Spinal cord (tissue), 9 donors: ENCODE measurements at regions not wholly inside any gene's neighbourhood (a gene's known extent, or its start where the extent isn't known, plus 50 kb on each side); places are given as distances from the start of the nearest gene placed in this dataset.
"Not testable (repeated sequence)": the region's sequence is repeated elsewhere in the genome, so short reads cannot be mapped to it uniquely, and the experiment has no call there.

ENCODE experiments used
- DNase-seq, 6 donors: peaks; one replicate each; pipeline versions ENCODE4 v3.0.0 to v3.0.0-alpha.2; 2013 to 2015; ENCODE audit warnings: low spot score in 6 of 6, low read depth in 4 of 6
- H3K27ac ChIP-seq: one replicate; pipeline ENCODE4 v1.5.1; 2013; ENCODE audit warnings: low read depth, low read length, control low read depth
- H3K27me3 ChIP-seq: one replicate; pipeline ENCODE4 v1.6.1; 2013; ENCODE audit warnings: low read length; ENCODE audit not compliant: control insufficient read depth, insufficient read depth
- H3K36me3 ChIP-seq: one replicate; pipeline ENCODE4 v1.6.1; 2013; ENCODE audit warnings: low read length; ENCODE audit not compliant: control insufficient read depth, insufficient read depth
- H3K4me1 ChIP-seq: one replicate; pipeline ENCODE4 v1.6.1; 2013; ENCODE audit warnings: low read length; ENCODE audit not compliant: control insufficient read depth, insufficient read depth
- H3K4me3 ChIP-seq: one replicate; pipeline ENCODE4 v1.5.1; 2013; ENCODE audit warnings: low read depth, low read length, control low read depth
- H3K9me3 ChIP-seq: one replicate; pipeline ENCODE4 v1.6.1; 2013; ENCODE audit warnings: low read length; ENCODE audit not compliant: control insufficient read depth, insufficient read depth
- WGBS: methylation state at CpG from one replicate; pipeline ENCODE4 v1.1.5; 2013; ENCODE audit warnings: missing lambda C conversion rate; ENCODE audit not compliant: insufficient coverage; 5-methylcytosine and 5-hydroxymethylcytosine counted together
- donor health status: healthy.

- Histone ChIP-seq H3K4me1 (no peaks in the 10 kb centered on the region), H3K9me3 (no peaks in the 10 kb centered on the region), H3K27ac (no peak overlapping the region), H3K36me3 (no peaks in the 10 kb centered on the region), H3K4me3 (no peak overlapping the region), H3K27me3 (no peaks in the 10 kb centered on the region)
- peak in 2 of 6 donors; percentile 25 to 80 for DNase-seq
- WGBS, result 100% methylated on average over 1 of the region's 2 CpGs
Measured at GRCh38 chr14:25477316-25478098, 427.6 kb upstream of the STXBP6 start.

GRCh38 chr14:25472700-25473099, 422.8 kb upstream of the STXBP6 start:
- no CpG with 5 or more reads among the region's 1 CpG for WGBS

GRCh38 chr14:25464772-25465171, 414.8 kb upstream of the STXBP6 start:
- Histone ChIP-seq H3K36me3 (no peaks in the 10 kb centered on the region), H3K9me3 (no peaks in the 10 kb centered on the region), H3K27ac (no peak overlapping the region), H3K4me1 (no peaks in the 10 kb centered on the region), H3K4me3 (no peak overlapping the region), H3K27me3 (no peaks in the 10 kb centered on the region)
- DNase-seq, result no peak

More at GRCh38 chr14:25472700-25473099, 422.8 kb upstream of the STXBP6 start:
- Histone ChIP-seq H3K27ac (no peak overlapping the region), H3K9me3 (no peaks in the 10 kb centered on the region), H3K4me3 (no peak overlapping the region), H3K27me3 (no peaks in the 10 kb centered on the region), H3K4me1 (no peaks in the 10 kb centered on the region), H3K36me3 (no peaks in the 10 kb centered on the region)
- DNase-seq, result no peak

- no peak overlapping the region for H3K27ac ChIP-seq
- H3K4me3 ChIP-seq, result no peak overlapping the region
- DNase-seq, result no peak
- no peaks in the 10 kb centered on the region for H3K9me3 ChIP-seq
- no peaks in the 10 kb centered on the region for H3K4me1 ChIP-seq
- H3K36me3 ChIP-seq, result no peaks in the 10 kb centered on the region
- no peaks in the 10 kb centered on the region for H3K27me3 ChIP-seq
Measured at GRCh38 chr14:25464078-25464477, 414.1 kb upstream of the STXBP6 start.

- no peak overlapping the region for H3K27ac ChIP-seq
- 60% methylated on average over 1 of the region's 1 CpG for WGBS
Measured at GRCh38 chr14:25463480-25463879, 413.5 kb upstream of the STXBP6 start.

GRCh38 chr14:25461780-25462179, 411.8 kb upstream of the STXBP6 start:
- DNase-seq, result no peak
- WGBS, result 100% methylated on average over 1 of the region's 5 CpGs
- Histone ChIP-seq H3K4me1 (no peaks in the 10 kb centered on the region), H3K36me3 (no peaks in the 10 kb centered on the region), H3K27ac (no peak overlapping the region), H3K9me3 (no peaks in the 10 kb centered on the region), H3K4me3 (no peak overlapping the region), H3K27me3 (no peaks in the 10 kb centered on the region)

More at GRCh38 chr14:25463480-25463879, 413.5 kb upstream of the STXBP6 start:
- H3K27me3 ChIP-seq, result no peaks in the 10 kb centered on the region
- DNase-seq, result peak in 1 of 6 donors; percentile 22
- no peaks in the 10 kb centered on the region for H3K9me3 ChIP-seq
- H3K36me3 ChIP-seq, result no peaks in the 10 kb centered on the region
- no peak overlapping the region for H3K4me3 ChIP-seq
- H3K4me1 ChIP-seq, result no peaks in the 10 kb centered on the region

- WGBS, result no CpG with 5 or more reads among the region's 2 CpGs
- Histone ChIP-seq H3K9me3 (no peaks in the 10 kb centered on the region), H3K27ac (no peak overlapping the region), H3K4me3 (no peak overlapping the region), H3K4me1 (no peaks in the 10 kb centered on the region), H3K36me3 (no peaks in the 10 kb centered on the region), H3K27me3 (no peaks in the 10 kb centered on the region)
- no peak for DNase-seq
Measured at GRCh38 chr14:25444381-25444780, 394.4 kb upstream of the STXBP6 start.

- H3K36me3 ChIP-seq, H3K27ac ChIP-seq, H3K4me1 ChIP-seq, H3K4me3 ChIP-seq, DNase-seq, H3K9me3 ChIP-seq, H3K27me3 ChIP-seq: not testable (repeated sequence)
- WGBS, result no CpG with 5 or more reads among the region's 2 CpGs
Measured at GRCh38 chr14:25440382-25440781, 390.4 kb upstream of the STXBP6 start.

- no peak overlapping the region for H3K27ac ChIP-seq
- no peaks in the 10 kb centered on the region for H3K27me3 ChIP-seq
- H3K9me3 ChIP-seq, result no peaks in the 10 kb centered on the region
- no peaks in the 10 kb centered on the region for H3K4me1 ChIP-seq
- DNase-seq, result no peak
- H3K4me3 ChIP-seq, result no peak overlapping the region
- H3K36me3 ChIP-seq, result no peaks in the 10 kb centered on the region
Measured at GRCh38 chr14:25436906-25437305, 387.0 kb upstream of the STXBP6 start.

- H3K27me3 ChIP-seq, result no peaks in the 10 kb centered on the region
- no peak for DNase-seq
- H3K4me1 ChIP-seq, result no peaks in the 10 kb centered on the region
- no peaks in the 10 kb centered on the region for H3K9me3 ChIP-seq
- no peaks in the 10 kb centered on the region for H3K36me3 ChIP-seq
- H3K4me3 ChIP-seq, result no peak overlapping the region
- H3K27ac ChIP-seq, result no peak overlapping the region
- no CpG with 5 or more reads among the region's 2 CpGs for WGBS
Measured at GRCh38 chr14:25436288-25436875, 386.4 kb upstream of the STXBP6 start.
